Ammon's horn (tissue), 1 donor: ENCODE measurements at regions not wholly inside any gene's neighbourhood (a gene's known extent, or its start where the extent isn't known, plus 50 kb on each side); places are given as distances from the start of the nearest gene placed in this dataset.
"Not testable (repeated sequence)": the region's sequence is repeated elsewhere in the genome, so short reads cannot be mapped to it uniquely, and the experiment has no call there.

ENCODE experiments used
- DNase-seq: peaks from one replicate; pipeline ENCODE4 v3.0.0-alpha.2; 2016; ENCODE audit warnings: low spot score

DNA sequence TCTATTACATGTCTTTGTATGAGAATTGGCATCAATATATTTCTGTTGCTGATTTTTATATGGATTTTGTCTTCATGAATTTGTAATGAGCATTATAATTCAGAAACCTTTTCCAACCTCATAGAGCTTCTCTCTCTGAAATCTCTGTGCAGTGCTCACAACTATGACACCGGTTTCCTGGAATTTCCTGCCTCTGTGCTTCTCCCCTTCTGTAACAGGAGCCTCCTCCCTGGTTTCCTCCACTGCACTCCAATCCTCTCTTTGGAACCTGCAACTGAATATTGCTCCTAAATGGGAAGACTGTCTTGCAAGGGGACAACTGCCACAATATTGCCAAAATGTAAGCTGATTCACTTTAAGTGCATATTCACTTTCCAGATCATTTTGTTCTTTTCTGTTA lies 1147.9 kb downstream of the UQCRFS1 start:
- no peak for DNase-seq

- no peak for DNase-seq
These were observed 1149.2 kb downstream of the UQCRFS1 start for GRCh38 chr19:28063702-28064101.

DNA sequence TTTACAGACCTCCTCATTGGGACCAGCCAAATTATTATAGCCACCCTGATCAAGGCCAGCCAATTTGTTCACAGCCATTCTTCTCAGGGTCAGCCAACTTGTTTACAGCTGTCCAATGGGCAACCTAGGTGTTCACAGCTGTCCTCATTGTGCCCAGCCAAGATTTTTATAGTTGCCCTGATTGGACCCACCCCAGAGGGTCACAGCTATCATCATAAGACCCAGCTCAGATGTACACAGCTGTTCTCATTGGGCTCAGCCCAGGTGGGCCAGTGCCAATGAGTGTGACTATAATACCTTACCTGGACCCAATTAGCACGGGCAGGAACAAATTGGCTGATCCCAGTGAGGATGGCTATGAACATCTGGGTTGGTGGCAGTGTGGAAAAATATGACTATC lies 1151.8 kb downstream of the UQCRFS1 start:
- DNase-seq = no peak

DNA sequence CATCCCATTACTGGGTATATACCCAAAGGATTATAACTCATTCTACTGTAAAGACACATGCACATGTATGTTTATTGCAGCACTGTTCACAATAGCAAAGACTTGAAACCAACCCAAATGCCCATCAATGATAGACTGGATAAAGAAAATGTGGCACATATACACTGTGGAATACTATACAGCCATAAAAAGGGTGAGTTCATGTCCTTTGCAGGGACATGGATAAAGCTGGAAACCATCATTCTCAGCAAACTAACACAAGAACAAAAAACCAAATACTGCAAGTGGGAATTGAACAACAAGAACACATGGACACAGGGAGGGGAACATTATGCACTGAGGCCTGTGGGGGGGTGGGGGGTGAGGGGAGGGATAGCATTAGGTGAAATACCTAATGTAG lies 1155.9 kb downstream of the UQCRFS1 start:
- not testable (repeated sequence) for DNase-seq

DNA sequence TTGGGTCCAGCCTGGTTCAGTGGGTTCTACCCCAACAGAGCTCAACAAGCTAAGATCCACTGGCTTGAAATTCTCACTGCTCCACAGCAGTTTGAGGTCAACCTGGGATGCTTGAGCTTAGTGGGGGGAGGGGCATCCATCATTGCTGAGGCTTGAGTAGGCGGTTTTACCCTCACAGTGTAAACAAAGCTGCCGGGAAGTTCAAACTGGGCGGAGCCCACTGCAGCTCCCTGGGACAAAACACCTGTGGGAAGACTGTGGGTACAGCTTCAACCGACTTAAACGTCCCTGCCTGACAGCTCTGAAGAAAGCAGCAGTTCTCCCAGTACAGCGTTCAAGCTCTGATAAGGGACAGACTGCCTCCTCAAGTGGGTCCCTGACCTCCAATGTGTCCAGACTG lies 1161.9 kb downstream of the UQCRFS1 start:
- DNase-seq = no peak

DNA sequence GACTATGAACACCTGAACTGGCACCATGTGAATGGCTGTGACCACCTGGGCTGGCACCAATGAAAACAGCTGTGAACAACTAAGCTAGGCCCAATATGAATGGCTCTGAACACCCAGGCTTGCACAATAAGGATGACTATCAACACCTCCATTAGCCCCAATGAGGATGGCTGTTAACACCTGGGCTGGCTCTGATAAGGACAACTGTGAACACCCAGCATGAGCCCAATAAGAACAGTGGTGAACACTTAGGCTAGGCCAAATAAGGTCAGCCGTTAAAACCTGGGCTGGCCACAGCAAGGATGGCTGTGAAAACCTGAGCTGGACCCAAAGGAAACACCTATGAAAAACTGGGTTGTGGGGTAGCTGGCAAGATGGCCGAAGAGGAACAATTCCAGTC lies 1163.1 kb downstream of the UQCRFS1 start:
- DNase-seq = no peak

- DNase-seq = no peak
These were observed 1166.0 kb downstream of the UQCRFS1 start for GRCh38 chr19:28046932-28047331.

DNA sequence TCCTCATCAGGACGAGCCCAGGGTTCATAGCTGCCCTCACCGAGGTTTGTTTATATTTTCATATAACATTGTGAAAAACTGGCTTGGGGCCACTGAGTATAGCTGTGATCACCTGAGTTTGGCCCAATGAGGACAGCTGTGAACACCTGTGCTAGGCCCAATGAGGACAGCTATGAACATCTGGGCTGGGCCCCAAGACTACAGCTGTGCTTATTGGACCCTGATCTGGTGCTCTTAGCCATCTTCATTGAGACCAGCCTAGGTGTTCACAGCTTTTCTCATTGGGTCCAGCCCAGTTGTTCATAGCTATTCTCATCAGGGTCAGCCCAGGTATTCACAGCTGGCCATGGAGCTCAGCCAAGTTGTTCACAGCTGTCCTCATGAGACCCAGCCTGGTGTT lies 1167.3 kb downstream of the UQCRFS1 start:
- DNase-seq = no peak

DNA sequence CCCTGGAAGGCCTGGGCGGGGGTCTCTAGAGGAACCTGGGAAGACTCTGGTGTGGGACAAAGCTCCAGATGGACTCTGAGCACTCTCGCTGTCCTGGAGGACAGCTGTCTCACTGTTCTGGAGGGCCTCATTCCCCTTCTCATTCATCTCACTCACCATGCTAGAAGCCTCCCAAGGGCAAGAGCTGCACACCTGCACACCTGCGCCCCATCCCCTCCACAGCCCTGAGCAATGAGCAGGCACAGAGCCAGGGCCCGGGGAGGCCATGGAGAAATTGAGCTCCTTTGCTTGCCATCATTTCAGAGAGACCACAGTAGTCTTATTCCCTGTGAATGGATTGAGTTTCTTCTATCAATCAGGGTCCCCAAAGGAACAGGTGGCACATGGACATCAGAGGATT lies 1168.5 kb downstream of the UQCRFS1 start:
- no peak for DNase-seq

DNA sequence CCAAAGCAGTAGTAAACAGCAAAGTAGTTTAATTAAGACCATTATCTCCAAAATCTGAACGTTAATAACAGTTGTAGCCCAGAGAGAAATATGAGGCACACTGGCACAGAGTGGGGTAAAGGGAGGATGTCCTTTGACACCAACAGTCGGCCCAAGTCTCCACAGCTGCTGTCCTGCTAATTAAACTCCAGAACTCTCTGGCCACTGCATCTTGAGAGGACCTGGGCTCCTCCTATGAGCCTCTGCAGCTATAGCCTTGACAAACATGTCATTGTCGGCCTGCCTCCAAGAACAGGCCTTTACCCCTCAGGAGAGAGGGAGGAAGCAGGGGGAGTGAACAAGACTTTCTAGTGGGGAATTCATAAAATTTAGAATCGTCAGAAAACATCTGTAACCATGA lies 1170.4 kb downstream of the UQCRFS1 start:
- DNase-seq = no peak

DNA sequence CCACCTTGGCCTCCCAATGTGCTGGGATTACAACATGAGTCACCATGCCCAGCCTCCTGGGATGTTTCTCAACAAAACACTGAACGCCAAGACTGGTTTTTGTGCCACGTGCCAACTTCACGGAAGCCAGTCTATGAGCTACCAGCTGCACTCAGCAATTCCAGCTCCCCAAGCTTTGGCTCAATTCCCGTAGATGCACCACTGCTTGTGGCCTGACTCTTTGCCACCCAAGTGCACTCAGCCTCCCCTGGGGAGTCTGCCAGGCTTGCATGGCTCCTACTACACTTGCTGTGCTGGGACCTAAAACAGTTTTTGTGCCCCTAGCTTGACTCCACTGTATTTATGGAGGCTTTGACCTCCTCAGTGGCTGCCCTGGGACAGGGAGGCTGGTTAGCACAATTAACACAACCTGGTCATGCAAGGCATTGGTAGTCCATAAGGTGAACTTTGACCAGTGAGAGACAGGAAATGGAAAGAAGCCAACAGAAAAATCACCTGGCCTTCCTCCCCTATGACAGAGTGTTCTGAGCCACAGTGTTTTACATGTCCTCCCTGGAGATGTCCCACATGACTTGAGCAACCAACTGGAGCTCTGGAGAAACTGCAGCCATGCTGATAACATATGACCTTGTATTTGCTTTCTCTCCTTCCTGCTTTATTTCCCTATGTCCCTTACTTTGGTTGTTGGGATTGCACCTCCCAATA lies 1173.1 kb downstream of the UQCRFS1 start:
- DNase-seq = no peak

DNA sequence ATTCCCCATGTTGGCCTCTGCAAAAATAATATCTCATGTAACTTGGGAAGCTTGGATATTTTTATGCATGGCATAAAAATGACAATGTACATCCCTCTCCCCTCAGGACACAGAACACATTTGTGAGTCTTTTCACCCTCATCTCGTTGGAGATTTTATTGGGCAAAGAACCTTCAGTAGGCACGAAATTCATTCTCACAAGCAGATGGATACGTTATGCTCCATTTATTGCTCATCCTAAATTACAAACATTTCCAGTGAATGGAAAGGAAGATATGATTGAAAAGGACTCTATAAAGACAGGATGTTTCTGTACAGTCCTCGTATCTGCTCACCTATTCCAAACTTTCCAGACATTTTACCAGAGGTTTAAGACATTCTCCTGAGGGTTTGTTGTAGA lies 1175.8 kb downstream of the UQCRFS1 start:
- no peak for DNase-seq

GRCh38 chr19:28036486-28036885 lies 1176.5 kb downstream of the UQCRFS1 start:
- DNase-seq = no peak

DNA sequence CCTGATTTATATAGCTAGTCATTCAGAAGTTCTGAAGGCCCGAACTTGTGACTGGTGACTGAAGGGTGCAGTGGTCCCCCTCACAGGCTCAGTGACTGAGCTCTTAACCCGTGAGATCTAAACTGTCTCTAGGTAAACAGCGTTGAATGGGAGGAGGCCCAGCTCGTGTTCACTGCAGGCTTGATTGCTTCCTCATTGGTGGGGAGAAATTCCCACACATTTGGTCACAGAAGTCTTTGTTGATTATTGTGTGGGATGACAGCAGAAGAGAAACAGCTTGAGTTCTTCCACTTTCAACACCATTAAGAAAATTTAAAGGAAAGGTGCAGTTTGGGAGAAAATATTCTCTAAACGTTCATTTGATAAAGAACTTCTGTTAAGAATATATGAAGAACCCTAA lies 1178.0 kb downstream of the UQCRFS1 start:
- no peak for DNase-seq

DNA sequence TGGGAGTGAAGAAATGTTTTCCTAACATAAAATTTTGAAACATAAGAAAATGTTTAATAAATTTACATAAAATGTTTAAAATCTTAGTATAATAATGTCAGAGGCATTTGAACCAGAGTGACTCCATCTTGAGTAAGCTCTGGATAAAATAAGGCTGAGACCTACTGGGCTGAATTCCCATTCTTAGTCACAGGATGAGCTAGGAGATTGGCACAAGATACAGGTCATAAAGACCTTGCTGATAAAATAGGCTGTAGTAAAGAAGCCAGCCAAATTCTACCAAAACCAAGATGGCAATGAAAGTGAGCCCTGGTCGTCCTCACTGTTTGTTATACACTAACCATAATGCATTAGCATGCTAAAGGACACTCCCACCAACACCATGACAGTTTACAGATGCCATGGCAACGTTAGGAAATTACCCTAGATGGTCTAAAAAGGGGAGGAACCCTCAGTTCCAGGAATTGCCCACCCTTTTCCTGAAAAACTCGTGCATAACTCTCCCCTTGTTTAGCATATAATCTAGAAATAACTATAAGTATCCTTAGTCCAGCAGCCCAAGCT lies 1184.0 kb downstream of the UQCRFS1 start:
- no peak for DNase-seq

DNA sequence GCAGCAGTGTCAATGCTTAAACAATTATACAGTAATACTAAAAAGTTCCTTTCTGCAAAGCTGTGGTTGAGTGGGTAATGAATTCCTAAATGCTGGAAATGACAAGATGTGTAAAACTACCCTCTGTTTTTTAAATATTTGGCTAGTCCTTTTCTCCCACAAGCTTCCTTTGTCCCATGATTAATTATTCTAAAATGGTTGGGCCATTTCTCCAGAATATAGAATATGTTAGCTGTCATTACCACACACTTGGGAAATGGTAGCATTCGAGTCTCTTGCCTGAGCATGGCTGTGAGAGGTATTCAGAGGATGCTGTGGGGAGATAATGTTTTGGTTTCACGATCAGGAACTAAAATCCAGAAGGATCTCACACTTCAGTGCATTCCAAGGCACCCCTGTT lies 1185.8 kb downstream of the UQCRFS1 start:
- no peak for DNase-seq

GRCh38 chr19:28026636-28027035 lies 1186.3 kb downstream of the UQCRFS1 start:
- no peak for DNase-seq

DNA sequence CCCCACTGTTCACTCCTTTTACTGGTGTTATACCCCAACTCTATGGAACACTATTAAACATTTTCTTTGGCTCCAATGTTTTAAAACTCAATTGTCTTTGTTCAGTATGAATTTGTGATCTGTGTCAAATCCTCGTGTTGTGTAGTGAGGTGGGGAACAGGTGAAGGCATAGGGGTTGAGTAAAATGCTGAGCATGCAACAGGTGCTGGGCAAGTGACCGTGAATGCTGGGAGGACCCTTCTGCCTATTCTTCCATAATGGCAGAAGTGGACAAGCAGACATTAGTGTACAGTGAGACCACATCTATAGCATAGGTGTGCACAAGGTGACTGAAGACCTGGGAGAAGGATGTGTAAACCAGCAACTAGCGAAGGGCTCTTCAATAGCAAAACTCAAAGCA lies 1188.0 kb downstream of the UQCRFS1 start:
- no peak for DNase-seq

DNA sequence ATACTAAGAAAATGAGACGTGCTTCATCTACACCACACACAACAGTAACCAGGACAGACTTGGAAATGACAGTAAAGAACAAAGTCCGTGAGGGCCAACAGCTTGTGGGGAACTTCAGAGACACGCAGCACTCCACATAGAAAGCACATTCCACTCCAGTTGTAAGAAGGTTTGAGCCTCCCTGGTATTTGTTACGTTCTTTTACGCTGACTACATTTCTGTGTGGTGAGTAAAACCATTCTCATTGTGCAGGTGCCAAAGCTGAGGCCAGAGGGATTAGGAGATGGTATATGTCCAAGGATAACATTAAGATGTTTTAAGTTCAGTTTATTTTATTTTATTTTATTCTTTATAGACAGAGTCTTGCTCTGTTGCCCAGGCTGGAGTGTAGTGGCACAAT lies 1189.9 kb downstream of the UQCRFS1 start:
- DNase-seq = no peak

DNA sequence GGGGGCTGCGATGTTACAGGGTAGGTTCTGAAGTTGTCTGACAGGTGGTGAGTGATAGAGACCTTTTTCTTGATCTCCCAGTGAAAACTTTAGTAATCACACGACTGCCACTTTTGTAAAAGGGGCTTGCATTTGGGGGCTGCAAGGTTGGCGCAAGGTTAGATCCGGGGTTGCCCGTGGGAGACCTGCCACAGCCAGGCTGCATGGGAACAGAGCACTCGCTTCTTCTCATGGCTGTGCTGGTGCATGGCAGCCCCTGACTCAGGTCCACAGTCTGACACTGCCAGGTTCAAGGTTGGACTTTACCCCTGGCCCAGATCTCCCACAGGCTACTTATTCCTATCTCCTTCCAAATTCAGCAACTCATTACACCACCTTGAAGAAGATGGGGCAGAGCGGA lies 1190.4 kb downstream of the UQCRFS1 start:
- no peak for DNase-seq

DNA sequence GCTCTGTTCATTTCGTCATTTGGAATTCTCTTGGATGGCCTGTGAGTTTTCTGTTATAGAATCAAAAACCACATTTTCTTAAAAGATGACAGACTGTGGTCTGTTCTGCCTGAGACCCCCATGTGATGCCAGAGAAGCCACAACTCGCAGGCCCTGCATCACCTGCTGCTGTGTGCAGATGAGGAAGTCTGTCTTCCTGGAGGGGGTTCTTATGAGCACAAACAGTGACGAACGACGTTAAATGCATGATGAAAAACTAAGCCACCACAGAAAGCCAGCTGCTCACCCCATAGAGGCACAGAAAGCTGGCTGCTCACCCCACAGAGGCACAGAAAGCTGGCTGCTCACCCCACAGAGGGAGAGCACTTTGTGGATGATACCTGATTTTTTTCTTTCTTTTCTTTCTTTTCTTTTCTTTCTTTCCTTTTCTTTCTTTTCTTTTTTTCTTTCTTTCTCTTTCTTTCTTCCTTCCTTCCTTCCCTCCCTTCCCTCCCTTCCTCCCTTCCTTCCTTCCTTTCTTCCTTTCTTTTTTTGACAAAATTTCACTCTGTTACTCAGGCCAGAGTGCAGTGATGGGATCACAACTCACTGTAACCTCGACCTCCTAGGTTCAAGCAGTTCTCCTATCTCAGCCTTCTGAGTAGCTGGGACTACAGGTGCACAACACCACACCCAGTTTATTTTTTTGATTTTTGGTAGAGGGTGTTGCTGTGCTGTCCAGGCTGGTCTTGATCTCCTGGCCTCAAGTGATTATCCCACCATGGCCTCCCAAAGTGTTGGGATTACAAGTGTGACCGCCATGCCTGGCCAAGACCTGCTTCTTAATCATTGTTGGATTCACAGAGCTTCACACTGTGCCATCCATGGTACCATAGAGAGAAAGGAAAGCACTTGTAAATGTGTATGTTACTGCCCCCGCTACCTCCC lies 1191.4 kb downstream of the UQCRFS1 start:
- DNase-seq = no peak

DNA sequence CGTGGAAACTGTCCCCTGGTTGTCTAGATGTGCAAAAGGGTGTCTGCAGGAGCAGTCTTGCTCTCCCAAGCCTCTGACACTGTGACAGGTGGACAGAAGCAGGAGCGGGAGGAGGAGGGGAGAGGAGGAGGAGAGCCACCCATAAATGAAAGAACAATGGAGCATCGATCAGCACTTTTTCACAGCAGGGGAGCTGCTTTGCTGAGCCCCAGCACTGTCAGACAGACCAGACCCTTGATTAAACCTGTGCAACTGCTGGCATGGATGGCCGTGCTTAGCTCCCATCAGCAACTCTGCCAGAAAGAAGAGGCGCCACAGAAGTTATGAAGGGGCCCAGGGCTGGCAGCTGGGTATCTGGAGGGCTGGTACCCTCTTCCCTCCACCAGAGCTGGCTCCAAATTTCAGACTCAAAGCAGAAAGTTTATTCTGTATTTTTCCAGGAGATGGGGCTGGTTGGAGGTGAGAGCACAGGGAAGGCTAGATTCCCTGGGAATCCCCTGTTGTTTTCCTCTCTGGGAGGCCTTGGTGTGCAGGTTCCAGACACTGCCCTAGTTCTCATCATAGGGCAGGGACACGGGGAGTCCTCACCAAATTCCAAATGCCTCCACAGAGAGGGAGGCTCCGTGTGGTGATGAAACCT lies 1192.2 kb downstream of the UQCRFS1 start:
- no peak for DNase-seq

DNA sequence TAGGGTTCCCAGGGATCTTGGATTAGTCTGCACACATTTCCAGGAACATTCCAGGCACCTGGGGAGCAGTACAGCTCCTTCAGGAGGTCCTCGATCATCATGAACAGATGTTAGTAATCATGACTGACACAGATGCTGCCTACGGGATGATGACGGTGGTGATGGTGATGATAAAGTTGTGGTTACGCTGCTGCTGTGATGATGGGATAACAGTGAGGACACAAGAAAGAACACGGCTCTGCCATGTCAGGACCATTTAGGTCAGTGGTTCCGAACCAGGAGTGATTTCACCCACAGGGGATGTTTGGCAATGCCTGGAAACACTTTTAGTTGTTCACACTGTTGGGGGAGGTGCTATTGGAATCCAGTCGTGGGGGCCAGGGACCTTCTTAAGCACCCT lies 1193.0 kb downstream of the UQCRFS1 start:
- DNase-seq = no peak
